ENCODE measurements at regions not wholly inside any gene's neighbourhood (a gene's known extent, or its start where the extent isn't known, plus 50 kb on each side); places are given as distances from the start of the nearest gene placed in this dataset.

DNA sequence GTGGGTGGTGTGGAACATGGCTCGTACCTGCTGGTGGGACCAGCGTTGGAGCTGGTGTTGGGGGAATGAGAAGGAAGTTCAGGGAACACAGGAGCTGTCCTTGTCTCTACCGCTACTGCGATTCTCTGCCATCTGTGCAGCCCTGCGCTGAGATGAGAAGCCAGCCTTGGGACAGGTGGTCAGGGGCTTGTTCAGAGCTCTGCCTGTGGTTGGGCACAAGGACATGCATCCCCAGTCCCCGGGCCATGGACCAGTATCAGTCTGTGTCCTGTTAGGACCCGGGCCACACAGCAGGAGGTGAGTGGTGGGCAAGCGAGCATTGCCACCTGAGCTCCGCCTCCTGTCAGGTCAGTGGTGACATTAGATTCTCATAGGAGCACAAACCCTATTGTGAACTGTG is 164.4 kb downstream of the TSN start:
- TF ChIP-seq, protein P1, sequence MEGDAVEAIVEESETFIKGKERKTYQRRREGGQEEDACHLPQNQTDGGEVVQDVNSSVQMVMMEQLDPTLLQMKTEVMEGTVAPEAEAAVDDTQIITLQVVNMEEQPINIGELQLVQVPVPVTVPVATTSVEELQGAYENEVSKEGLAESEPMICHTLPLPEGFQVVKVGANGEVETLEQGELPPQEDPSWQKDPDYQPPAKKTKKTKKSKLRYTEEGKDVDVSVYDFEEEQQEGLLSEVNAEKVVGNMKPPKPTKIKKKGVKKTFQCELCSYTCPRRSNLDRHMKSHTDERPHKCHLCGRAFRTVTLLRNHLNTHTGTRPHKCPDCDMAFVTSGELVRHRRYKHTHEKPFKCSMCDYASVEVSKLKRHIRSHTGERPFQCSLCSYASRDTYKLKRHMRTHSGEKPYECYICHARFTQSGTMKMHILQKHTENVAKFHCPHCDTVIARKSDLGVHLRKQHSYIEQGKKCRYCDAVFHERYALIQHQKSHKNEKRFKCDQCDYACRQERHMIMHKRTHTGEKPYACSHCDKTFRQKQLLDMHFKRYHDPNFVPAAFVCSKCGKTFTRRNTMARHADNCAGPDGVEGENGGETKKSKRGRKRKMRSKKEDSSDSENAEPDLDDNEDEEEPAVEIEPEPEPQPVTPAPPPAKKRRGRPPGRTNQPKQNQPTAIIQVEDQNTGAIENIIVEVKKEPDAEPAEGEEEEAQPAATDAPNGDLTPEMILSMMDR (IDR thresholded peaks at IDR 0.05), result no peak
- TF ChIP-seq POLR2A (IDR thresholded peaks at IDR 0.05) (no peak), EP300 (IDR thresholded peaks at IDR 0.05) (no peak)

All from ovary (tissue), 3 donors.